Caco-2 (cell line): ENCODE measurements at regions not wholly inside any gene's neighbourhood (a gene's known extent, or its start where the extent isn't known, plus 50 kb on each side); places are given as distances from the start of the nearest gene placed in this dataset.

Experiments used
- BruUV-seq: library from RNA; stranded (reverse); fragments of 400-500 nt; replicated peaks from 2 replicates; lab custom pipeline; 2021; lab: Mats Ljungman, UMichigan
- CTCF ChIA-PET: fragments of 300-600 bp; sonication (Branson Sonifier 250); formaldehyde crosslinking; loops from one replicate; lab custom pipeline; 2022; ENCODE audit warnings: antibody characterized with exemption; lab: Charles Lee
- POLR2A ChIA-PET: fragments of 300-600 bp; sonication (Branson Sonifier 250); formaldehyde crosslinking; loops from one replicate; lab custom pipeline; 2022; ENCODE audit warnings: antibody characterized with exemption; lab: Charles Lee
- DNase-seq, 2 experiments: peaks; one replicate each; pipeline versions ENCODE4 v3.0.0 to v3.0.0-alpha.2; 2020 to 2022
- H3K27me3 ChIP-seq: replicated peaks from 2 replicates; pipeline ENCODE4 v1.6.0; 2011; ENCODE audit warnings: low read length; ENCODE audit not compliant: control insufficient read depth, insufficient read depth
- H3K36me3 ChIP-seq: 2 replicates; pipeline ENCODE4 v1.5.1; 2011; ENCODE audit warnings: low read length; ENCODE audit not compliant: control insufficient read depth, insufficient read depth
- H3K4me1 ChIP-seq: fragments of 250-450 bp; sonication (Bioruptor Pico); 2 replicates; pipeline ENCODE4 v1.5.1; 2020; ENCODE audit warnings: mild to moderate bottlenecking
- H3K4me3 ChIP-seq: 2 replicates; pipeline ENCODE4 v1.5.1; 2011; ENCODE audit warnings: low read depth, mild to moderate bottlenecking, control low read depth, low read length
- H3K9me3 ChIP-seq: fragments of 250-450 bp; sonication (Bioruptor Pico); 2 replicates; pipeline ENCODE4 v1.5.1; 2020; ENCODE audit warnings: mild to moderate bottlenecking, moderate library complexity
- H3K27ac Mint-ChIP-seq: one replicate; pipeline ENCODE4 v1.8.0; 2022; ENCODE audit warnings: mixed read lengths; ENCODE audit not compliant: unreplicated experiment
- H3K27me3 Mint-ChIP-seq: one replicate; pipeline ENCODE4 v1.8.0; 2022; ENCODE audit warnings: mixed read lengths; ENCODE audit not compliant: insufficient read depth, unreplicated experiment
- H3K36me3 Mint-ChIP-seq: one replicate; pipeline ENCODE4 v1.8.0; 2022; ENCODE audit warnings: mild to moderate bottlenecking, mixed read lengths; ENCODE audit not compliant: insufficient read depth, unreplicated experiment
- H3K4me1 Mint-ChIP-seq: one replicate; pipeline ENCODE4 v1.8.0; 2022; ENCODE audit warnings: low read depth, mixed read lengths; ENCODE audit not compliant: unreplicated experiment
- H3K4me3 Mint-ChIP-seq: one replicate; pipeline ENCODE4 v1.8.0; 2022; ENCODE audit warnings: mild to moderate bottlenecking, moderate library complexity, mixed read lengths; ENCODE audit not compliant: unreplicated experiment
- H3K9me3 Mint-ChIP-seq: one replicate; pipeline ENCODE4 v1.8.0; 2022; ENCODE audit warnings: mixed read lengths; ENCODE audit not compliant: unreplicated experiment
- intact Hi-C: fragments of 100-400 bp; cut with micrococcal nuclease; formaldehyde crosslinking; loops from one replicate; pipeline ENCODE4 v1.10.0; 2022; ENCODE audit not compliant: unreplicated experiment
- TF ChIP-seq, protein P1 (sequence below), 2 experiments: fragments of 200-600 bp in 1 of 2; IDR thresholded peaks; 1 replicate in 1 of 2; 2 replicates in 1 of 2; pipeline versions ENCODE4 v1.5.1 to v1.8.0; 2011 to 2022; ENCODE audit warnings: antibody characterized with exemption in 1 of 2, control low read depth in 1 of 2, inconsistent platforms in 1 of 2, low read depth in 1 of 2, low read length in 1 of 2, mild to moderate bottlenecking in 1 of 2, moderate library complexity in 1 of 2; ENCODE audit not compliant: insufficient read depth in 1 of 2, severe bottlenecking in 1 of 2, unreplicated experiment in 1 of 2

- no peaks in the 10 kb centered on the region for H3K36me3 Mint-ChIP-seq
- Histone ChIP-seq H3K36me3 (no peaks in the 10 kb centered on the region), H3K4me1 (no peaks in the 10 kb centered on the region), H3K27me3 (no peaks in the 10 kb centered on the region), H3K9me3 (no peaks in the 10 kb centered on the region), H3K4me3 (no peak overlapping the region)
- ChIA-PET CTCF (no interaction called here), POLR2A (no interaction called here)
- BruUV-seq = no TSS peak
- H3K4me3 Mint-ChIP-seq = no peak overlapping the region
- H3K9me3 Mint-ChIP-seq = no peaks in the 10 kb centered on the region
- intact Hi-C loops = no loop called here
- H3K4me1 Mint-ChIP-seq = no peaks in the 10 kb centered on the region
- TF ChIP-seq, protein P1, sequence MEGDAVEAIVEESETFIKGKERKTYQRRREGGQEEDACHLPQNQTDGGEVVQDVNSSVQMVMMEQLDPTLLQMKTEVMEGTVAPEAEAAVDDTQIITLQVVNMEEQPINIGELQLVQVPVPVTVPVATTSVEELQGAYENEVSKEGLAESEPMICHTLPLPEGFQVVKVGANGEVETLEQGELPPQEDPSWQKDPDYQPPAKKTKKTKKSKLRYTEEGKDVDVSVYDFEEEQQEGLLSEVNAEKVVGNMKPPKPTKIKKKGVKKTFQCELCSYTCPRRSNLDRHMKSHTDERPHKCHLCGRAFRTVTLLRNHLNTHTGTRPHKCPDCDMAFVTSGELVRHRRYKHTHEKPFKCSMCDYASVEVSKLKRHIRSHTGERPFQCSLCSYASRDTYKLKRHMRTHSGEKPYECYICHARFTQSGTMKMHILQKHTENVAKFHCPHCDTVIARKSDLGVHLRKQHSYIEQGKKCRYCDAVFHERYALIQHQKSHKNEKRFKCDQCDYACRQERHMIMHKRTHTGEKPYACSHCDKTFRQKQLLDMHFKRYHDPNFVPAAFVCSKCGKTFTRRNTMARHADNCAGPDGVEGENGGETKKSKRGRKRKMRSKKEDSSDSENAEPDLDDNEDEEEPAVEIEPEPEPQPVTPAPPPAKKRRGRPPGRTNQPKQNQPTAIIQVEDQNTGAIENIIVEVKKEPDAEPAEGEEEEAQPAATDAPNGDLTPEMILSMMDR (IDR thresholded peaks at IDR 0.05; ENCODE audit: insufficient read depth in 1 of 2, low read depth in 1 of 2, low read length in 1 of 2, severe bottlenecking in 1 of 2, unreplicated experiment in 1 of 2) = no peak
- no peak for DNase-seq
- no peak overlapping the region for H3K27ac Mint-ChIP-seq
- H3K27me3 Mint-ChIP-seq = peaks cover 4% of the 10 kb centered on the region
Measured at GRCh38 chr11:104823657-104824056, 74.6 kb downstream of the CASP12 start.

DNA sequence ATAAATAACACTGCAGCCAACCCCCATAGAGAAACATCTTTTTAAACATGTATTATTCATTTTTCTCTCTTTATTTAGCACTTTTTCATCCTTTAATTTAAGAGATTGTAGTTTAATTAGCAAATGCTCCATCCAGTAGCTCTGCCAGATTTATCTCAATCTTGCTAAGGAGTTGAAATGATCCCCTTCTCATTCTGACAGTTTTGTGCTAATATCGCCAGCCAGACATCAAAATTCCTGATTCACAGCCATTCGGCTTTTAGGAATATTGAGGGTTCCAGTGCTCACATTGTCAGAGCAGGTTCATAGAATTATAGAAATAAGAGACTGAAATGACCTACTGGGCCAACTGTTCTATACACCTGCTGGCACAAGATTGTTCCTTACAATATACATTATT, 77.8 kb downstream of the CASP12 start:
- DNase-seq = no peak
- no peaks in the 10 kb centered on the region for H3K4me1 ChIP-seq
- no peaks in the 10 kb centered on the region for H3K9me3 ChIP-seq
- TF ChIP-seq, protein P1 (IDR thresholded peaks at IDR 0.05; ENCODE audit: insufficient read depth in 1 of 2, low read depth in 1 of 2, low read length in 1 of 2, severe bottlenecking in 1 of 2, unreplicated experiment in 1 of 2) = no peak
- H3K27me3 ChIP-seq = no peaks in the 10 kb centered on the region
- ChIA-PET CTCF (no interaction called here), POLR2A (no interaction called here)
- H3K36me3 Mint-ChIP-seq = no peaks in the 10 kb centered on the region
- H3K4me3 Mint-ChIP-seq = no peak overlapping the region
- intact Hi-C loops = no loop called here
- H3K27me3 Mint-ChIP-seq = peaks cover 4% of the 10 kb centered on the region
- no peaks in the 10 kb centered on the region for H3K4me1 Mint-ChIP-seq
- H3K36me3 ChIP-seq = no peaks in the 10 kb centered on the region
- H3K4me3 ChIP-seq = no peak overlapping the region
- BruUV-seq = no TSS peak
- H3K9me3 Mint-ChIP-seq = no peaks in the 10 kb centered on the region
- H3K27ac Mint-ChIP-seq = no peak overlapping the region

DNA sequence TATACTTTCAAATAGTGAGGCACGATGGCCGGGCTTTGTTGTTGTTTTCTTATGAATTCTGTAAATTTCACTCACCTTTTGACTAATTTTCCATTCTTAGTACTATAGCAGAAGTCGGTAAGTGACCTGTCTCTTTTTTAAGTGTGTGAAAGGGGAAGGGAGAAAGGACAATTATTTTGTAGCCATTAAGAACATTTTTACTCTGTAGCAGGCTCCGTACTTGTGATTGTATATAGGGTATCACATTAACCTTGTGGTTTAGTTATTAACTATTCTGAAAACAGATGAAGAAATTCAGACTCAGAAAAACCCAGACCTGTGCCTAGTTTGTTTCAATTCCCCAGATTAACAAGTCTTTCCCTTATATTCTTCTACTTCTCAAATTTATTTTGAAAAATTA, 78.7 kb downstream of the CASP12 start:
- no peaks in the 10 kb centered on the region for H3K27me3 ChIP-seq
- H3K27me3 Mint-ChIP-seq = peaks cover 4% of the 10 kb centered on the region
- BruUV-seq = no TSS peak
- no peaks in the 10 kb centered on the region for H3K36me3 ChIP-seq
- CTCF ChIA-PET = no interaction called here
- no peak overlapping the region for H3K4me3 Mint-ChIP-seq
- H3K27ac Mint-ChIP-seq = no peak overlapping the region
- H3K4me1 ChIP-seq = no peaks in the 10 kb centered on the region
- DNase-seq = no peak
- H3K9me3 ChIP-seq = no peaks in the 10 kb centered on the region
- H3K4me3 ChIP-seq = no peak overlapping the region
- intact Hi-C loops = no loop called here
- TF ChIP-seq, protein P1 (IDR thresholded peaks at IDR 0.05; ENCODE audit: insufficient read depth in 1 of 2, low read depth in 1 of 2, low read length in 1 of 2, severe bottlenecking in 1 of 2, unreplicated experiment in 1 of 2) = no peak
- POLR2A ChIA-PET = no interaction called here
- H3K36me3 Mint-ChIP-seq = no peaks in the 10 kb centered on the region
- no peaks in the 10 kb centered on the region for H3K9me3 Mint-ChIP-seq
- H3K4me1 Mint-ChIP-seq = no peaks in the 10 kb centered on the region
